Esophagus muscularis mucosa (tissue), 3 donors: ENCODE measurements at regions not wholly inside any gene's neighbourhood (a gene's known extent, or its start where the extent isn't known, plus 50 kb on each side); places are given as distances from the start of the nearest gene placed in this dataset.

Experiments used
- POLR2A ChIP-seq: fragments of 450-650 bp; IDR thresholded peaks from one replicate; pipeline ENCODE4 v1.6.1; 2017; ENCODE audit warnings: antibody characterized with exemption, moderate library complexity, mild to moderate bottlenecking, low read depth
- TF ChIP-seq, protein P1 (sequence below), 3 experiments: fragments of 200-600 bp in 2 of 3; fragments of 450-650 bp in 1 of 3; sonication (generic) in 2 of 3; IDR thresholded peaks; one replicate each; pipeline ENCODE4 v1.5.1; 2017 to 2019; ENCODE audit warnings: antibody characterized with exemption in 3 of 3, mild to moderate bottlenecking in 2 of 3, moderate library complexity in 1 of 3

DNA sequence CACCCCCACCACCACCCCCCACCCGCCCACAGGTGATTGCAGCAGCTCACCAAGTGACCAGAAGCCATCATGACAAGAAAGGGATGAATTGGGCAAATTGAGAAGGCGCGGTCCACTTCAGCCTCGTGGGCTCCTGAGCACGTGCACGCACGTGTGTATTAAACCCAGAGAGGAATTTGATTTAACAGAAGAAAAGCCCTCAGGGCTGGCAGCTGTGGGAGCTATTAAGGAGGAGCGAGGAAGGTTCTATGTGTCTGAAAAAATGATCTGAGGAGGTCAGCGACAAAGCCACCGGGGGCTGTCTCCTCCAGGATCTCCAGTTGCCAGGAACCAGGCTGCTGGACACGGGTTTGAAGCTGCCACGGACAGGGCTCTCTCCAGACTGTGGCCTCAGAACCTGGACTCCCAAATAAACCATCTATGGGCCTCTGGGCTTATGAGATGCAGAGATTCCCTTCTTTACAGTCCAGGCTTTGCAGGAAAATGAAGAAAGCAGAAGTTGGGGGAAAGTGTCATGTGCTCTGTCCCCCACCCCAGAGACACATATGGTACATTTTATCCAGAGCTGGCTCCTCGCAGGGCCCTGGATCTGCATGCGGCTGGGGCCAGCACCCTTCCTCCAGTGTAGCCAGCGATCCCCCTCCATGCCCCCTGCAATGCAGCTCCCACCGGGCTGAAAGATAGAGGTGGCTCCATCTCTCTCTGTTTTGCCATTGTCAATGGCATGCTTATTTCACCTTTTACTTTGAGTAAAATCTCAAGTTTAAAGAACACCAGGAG, 219.7 kb upstream of the RPL38 start:
- TF ChIP-seq, protein P1, sequence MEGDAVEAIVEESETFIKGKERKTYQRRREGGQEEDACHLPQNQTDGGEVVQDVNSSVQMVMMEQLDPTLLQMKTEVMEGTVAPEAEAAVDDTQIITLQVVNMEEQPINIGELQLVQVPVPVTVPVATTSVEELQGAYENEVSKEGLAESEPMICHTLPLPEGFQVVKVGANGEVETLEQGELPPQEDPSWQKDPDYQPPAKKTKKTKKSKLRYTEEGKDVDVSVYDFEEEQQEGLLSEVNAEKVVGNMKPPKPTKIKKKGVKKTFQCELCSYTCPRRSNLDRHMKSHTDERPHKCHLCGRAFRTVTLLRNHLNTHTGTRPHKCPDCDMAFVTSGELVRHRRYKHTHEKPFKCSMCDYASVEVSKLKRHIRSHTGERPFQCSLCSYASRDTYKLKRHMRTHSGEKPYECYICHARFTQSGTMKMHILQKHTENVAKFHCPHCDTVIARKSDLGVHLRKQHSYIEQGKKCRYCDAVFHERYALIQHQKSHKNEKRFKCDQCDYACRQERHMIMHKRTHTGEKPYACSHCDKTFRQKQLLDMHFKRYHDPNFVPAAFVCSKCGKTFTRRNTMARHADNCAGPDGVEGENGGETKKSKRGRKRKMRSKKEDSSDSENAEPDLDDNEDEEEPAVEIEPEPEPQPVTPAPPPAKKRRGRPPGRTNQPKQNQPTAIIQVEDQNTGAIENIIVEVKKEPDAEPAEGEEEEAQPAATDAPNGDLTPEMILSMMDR (IDR thresholded peaks at IDR 0.05): no peak
- TF ChIP-seq POLR2A: no peak
